Panc1 (cell line): ENCODE measurements at regions not wholly inside any gene's neighbourhood (a gene's known extent, or its start where the extent isn't known, plus 50 kb on each side); places are given as distances from the start of the nearest gene placed in this dataset.

Experiments used
- ATAC-seq: fragments of 200-7000 bp; cut with Tn5 transposase; 2 replicates; pipeline ENCODE4 v1.9.1; 2020; ENCODE audit warnings: mild to moderate bottlenecking, moderate library complexity
- BruUV-seq: library from RNA; stranded (reverse); fragments of 400-500 nt; replicated peaks from 2 replicates; lab custom pipeline; 2021; lab: Mats Ljungman, UMichigan
- CTCF ChIA-PET: fragments of 300-600 bp; sonication (Branson Sonifier 250); formaldehyde crosslinking; loops from one replicate; lab custom pipeline; 2022; ENCODE audit warnings: antibody characterized with exemption; lab: Charles Lee
- POLR2A ChIA-PET: fragments of 300-600 bp; sonication (Branson Sonifier 250); formaldehyde crosslinking; loops from one replicate; lab custom pipeline; 2022; ENCODE audit warnings: antibody characterized with exemption; lab: Charles Lee
- DNase-seq: peaks from one replicate; pipeline ENCODE4 v3.0.0-alpha.2; 2010; ENCODE audit warnings: low read depth, low spot score
- H3K27ac ChIP-seq: 2 replicates; pipeline ENCODE4 v1.5.1; 2011; ENCODE audit warnings: mild to moderate bottlenecking, low read length, inconsistent platforms
- H3K27me3 ChIP-seq: fragments of 200-500 bp; sonication (Bioruptor generic); 2 replicates; pipeline ENCODE4 v1.6.0; 2014; ENCODE audit warnings: low read length, inconsistent platforms; ENCODE audit not compliant: control insufficient read depth, insufficient read depth
- H3K36me3 ChIP-seq: fragments of 200-500 bp; sonication (Bioruptor generic); 2 replicates; pipeline ENCODE4 v1.5.1; 2014; ENCODE audit warnings: inconsistent platforms, mild to moderate bottlenecking, low read length, moderate library complexity; ENCODE audit not compliant: control insufficient read depth, insufficient read depth
- H3K4me1 ChIP-seq: 2 replicates; pipeline ENCODE4 v1.5.1; 2011; ENCODE audit warnings: inconsistent platforms, mild to moderate bottlenecking, low read length, moderate library complexity; ENCODE audit not compliant: control insufficient read depth, insufficient read depth
- H3K4me3 ChIP-seq, 2 experiments: 2 replicates each; pipeline ENCODE4 v1.5.1; 2011 to 2012; ENCODE audit warnings: low read depth in 2 of 2, low read length in 2 of 2, mild to moderate bottlenecking in 2 of 2, inconsistent platforms in 1 of 2, moderate library complexity in 1 of 2
- H3K9me3 ChIP-seq: fragments of 200-500 bp; sonication (Bioruptor generic); 2 replicates; pipeline ENCODE4 v1.5.1; 2014; ENCODE audit warnings: low read depth, mild to moderate bottlenecking, inconsistent platforms, low read length, moderate library complexity; ENCODE audit not compliant: control insufficient read depth, insufficient read depth
- POLR2AphosphoS5 ChIP-seq: IDR thresholded peaks from 2 replicates; pipeline ENCODE4 v1.6.1; 2012; ENCODE audit warnings: mild to moderate bottlenecking, low read depth, low read length, moderate library complexity
- SIN3A ChIP-seq: IDR thresholded peaks from 2 replicates; pipeline ENCODE4 v1.6.1; 2012; ENCODE audit warnings: low read depth, mild to moderate bottlenecking, low read length, moderate library complexity, borderline replicate concordance; ENCODE audit not compliant: insufficient read depth
- TCF7L2 ChIP-seq: IDR thresholded peaks from 2 replicates; pipeline ENCODE4 v1.6.1; 2011; ENCODE audit warnings: mild to moderate bottlenecking, low read depth, low read length, inconsistent platforms
- in situ Hi-C: cut with HindIII; loops from 2 replicates; pipeline ENCODE4 v1.10.0; 2016; ENCODE audit warnings: low sequenced_read_pairs, low pct_unique_long_range_greater_than_20kb
- intact Hi-C: fragments of 100-400 bp; cut with micrococcal nuclease; formaldehyde crosslinking; loops from one replicate; pipeline ENCODE4 v1.10.0; 2022; ENCODE audit not compliant: unreplicated experiment
- TF ChIP-seq, protein P1 (sequence below), 2 experiments: IDR thresholded peaks; 2 replicates each; pipeline ENCODE4 v1.6.1; 2011 to 2012; ENCODE audit warnings: low read depth in 2 of 2, control low read depth in 1 of 2, low read length in 1 of 2, mild to moderate bottlenecking in 1 of 2, moderate library complexity in 1 of 2; ENCODE audit not compliant: insufficient read depth in 1 of 2
- TF ChIP-seq, protein P2 (sequence below): fragments of 450-650 bp; IDR thresholded peaks from 2 replicates; pipeline ENCODE4 v1.5.1; 2017; ENCODE audit warnings: mild to moderate bottlenecking

DNA sequence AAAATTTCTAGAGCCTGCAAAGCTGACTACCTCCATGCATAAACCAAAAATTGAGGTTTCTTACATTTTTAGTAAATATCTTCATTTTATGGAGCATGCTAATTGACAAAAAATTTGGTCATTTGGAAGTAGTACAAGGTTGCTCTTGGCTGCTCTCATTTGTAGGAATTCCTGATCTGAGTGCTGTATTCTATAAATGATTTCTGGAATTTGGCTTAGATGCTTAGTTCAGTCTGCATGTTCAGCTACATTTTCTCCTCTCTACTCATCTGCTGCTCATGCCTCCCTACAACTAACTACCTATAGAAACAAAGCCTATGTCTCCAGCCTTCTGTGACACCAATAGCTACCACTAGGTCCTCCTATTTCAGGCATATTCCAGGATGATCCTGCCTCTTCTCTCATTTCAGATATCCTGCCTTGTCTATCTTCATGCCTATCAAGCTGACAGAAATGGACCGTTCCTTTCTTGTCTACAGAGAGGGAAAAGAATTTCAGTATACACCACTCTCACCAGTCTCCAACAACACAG, 901.1 kb downstream of the TBL1XR1 start:
- no peaks in the 10 kb centered on the region for H3K27me3 ChIP-seq
- H3K27ac ChIP-seq, result no peak overlapping the region
- intact Hi-C loops (no loop called here), in situ Hi-C loops (no loop called here)
- H3K36me3 ChIP-seq, result no peaks in the 10 kb centered on the region
- DNase-seq (no peak), ATAC-seq (no peak)
- H3K9me3 ChIP-seq, result peaks cover 6% of the 10 kb centered on the region; the same call in 1 of the 2 replicates
- BruUV-seq, result no TSS peak
- ChIA-PET CTCF (no interaction called here), POLR2A (no interaction called here)
- TF ChIP-seq TCF7L2 (no peak), POLR2AphosphoS5 (no peak), SIN3A (no peak)
- TF ChIP-seq, protein P1, sequence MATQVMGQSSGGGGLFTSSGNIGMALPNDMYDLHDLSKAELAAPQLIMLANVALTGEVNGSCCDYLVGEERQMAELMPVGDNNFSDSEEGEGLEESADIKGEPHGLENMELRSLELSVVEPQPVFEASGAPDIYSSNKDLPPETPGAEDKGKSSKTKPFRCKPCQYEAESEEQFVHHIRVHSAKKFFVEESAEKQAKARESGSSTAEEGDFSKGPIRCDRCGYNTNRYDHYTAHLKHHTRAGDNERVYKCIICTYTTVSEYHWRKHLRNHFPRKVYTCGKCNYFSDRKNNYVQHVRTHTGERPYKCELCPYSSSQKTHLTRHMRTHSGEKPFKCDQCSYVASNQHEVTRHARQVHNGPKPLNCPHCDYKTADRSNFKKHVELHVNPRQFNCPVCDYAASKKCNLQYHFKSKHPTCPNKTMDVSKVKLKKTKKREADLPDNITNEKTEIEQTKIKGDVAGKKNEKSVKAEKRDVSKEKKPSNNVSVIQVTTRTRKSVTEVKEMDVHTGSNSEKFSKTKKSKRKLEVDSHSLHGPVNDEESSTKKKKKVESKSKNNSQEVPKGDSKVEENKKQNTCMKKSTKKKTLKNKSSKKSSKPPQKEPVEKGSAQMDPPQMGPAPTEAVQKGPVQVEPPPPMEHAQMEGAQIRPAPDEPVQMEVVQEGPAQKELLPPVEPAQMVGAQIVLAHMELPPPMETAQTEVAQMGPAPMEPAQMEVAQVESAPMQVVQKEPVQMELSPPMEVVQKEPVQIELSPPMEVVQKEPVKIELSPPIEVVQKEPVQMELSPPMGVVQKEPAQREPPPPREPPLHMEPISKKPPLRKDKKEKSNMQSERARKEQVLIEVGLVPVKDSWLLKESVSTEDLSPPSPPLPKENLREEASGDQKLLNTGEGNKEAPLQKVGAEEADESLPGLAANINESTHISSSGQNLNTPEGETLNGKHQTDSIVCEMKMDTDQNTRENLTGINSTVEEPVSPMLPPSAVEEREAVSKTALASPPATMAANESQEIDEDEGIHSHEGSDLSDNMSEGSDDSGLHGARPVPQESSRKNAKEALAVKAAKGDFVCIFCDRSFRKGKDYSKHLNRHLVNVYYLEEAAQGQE (IDR thresholded peaks at IDR 0.05; ENCODE audit: insufficient read depth in 1 of 2, low read depth in 2 of 2, low read length in 1 of 2), result no peak
- TF ChIP-seq, protein P2, sequence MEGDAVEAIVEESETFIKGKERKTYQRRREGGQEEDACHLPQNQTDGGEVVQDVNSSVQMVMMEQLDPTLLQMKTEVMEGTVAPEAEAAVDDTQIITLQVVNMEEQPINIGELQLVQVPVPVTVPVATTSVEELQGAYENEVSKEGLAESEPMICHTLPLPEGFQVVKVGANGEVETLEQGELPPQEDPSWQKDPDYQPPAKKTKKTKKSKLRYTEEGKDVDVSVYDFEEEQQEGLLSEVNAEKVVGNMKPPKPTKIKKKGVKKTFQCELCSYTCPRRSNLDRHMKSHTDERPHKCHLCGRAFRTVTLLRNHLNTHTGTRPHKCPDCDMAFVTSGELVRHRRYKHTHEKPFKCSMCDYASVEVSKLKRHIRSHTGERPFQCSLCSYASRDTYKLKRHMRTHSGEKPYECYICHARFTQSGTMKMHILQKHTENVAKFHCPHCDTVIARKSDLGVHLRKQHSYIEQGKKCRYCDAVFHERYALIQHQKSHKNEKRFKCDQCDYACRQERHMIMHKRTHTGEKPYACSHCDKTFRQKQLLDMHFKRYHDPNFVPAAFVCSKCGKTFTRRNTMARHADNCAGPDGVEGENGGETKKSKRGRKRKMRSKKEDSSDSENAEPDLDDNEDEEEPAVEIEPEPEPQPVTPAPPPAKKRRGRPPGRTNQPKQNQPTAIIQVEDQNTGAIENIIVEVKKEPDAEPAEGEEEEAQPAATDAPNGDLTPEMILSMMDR, result no peak
- H3K4me1 ChIP-seq, result no peaks in the 10 kb centered on the region
- no peak overlapping the region for H3K4me3 ChIP-seq

DNA sequence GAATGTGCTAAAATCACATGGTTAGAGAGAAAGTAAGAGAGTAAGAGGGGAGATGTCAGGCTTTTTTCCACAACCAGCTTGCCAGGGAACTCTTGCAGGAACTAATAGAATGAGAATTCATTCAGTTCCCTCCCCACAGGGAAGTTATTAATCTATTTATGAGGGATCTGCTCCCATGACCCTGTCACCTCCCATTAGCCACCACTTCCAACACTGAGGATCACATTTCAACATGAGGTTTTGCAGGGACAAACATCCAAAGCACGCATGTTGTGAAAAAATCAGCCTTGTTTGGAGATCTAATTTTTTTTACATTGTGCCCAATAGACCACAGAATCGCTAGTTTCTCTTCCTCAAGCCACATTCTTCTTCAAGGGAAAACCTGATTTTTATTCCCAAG, 904.0 kb downstream of the TBL1XR1 start:
- DNase-seq (no peak), ATAC-seq (no peak)
- no TSS peak for BruUV-seq
- no peak overlapping the region for H3K4me3 ChIP-seq
- ChIA-PET POLR2A (no interaction called here), CTCF (no interaction called here)
- in situ Hi-C loops (no loop called here), intact Hi-C loops (no loop called here)
- TF ChIP-seq, protein P2, result no peak
- no peak for TF ChIP-seq SIN3A
- TF ChIP-seq POLR2AphosphoS5, result no peak
- H3K27ac ChIP-seq, result no peak overlapping the region
- peaks cover 6% of the 10 kb centered on the region; the same call in 1 of the 2 replicates for H3K9me3 ChIP-seq
- no peaks in the 10 kb centered on the region for H3K36me3 ChIP-seq
- no peaks in the 10 kb centered on the region for H3K4me1 ChIP-seq
- no peaks in the 10 kb centered on the region for H3K27me3 ChIP-seq
